ENCODE measurements at regions not wholly inside any gene's neighbourhood (a gene's known extent, or its start where the extent isn't known, plus 50 kb on each side); places are given as distances from the start of the nearest gene placed in this dataset.

DNA sequence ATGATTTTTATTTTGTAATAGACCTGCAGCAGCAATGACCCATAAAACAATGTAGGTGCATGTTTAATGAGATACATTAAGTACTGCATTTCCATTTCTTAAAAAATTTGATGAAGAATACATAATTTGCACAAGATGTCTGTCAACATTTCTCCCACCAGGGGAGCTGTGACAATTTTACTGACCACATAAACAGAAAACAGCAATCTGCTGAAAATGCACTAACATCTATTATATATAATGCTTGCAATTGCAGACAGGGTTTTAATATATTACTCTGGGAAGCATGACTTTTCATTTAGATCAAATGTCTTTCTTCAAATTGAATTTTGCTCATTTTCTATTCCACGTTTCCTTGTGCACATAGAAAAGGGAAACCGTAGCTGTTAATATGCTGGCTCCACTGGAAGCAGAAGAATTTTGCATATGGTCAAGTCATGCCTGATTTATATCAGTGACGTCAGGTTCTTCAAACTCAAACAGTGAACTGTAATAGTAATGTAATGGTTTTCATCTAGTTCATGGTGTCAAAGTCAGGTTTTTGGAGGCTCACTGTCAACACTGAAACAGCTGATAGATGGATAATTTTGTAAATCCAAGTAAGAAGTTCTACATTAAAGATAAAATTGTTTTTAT is 79.8 kb upstream of the IGF1R start:
- DNase-seq (ENCODE audit: extremely low read depth, low read depth): no peak

DNA sequence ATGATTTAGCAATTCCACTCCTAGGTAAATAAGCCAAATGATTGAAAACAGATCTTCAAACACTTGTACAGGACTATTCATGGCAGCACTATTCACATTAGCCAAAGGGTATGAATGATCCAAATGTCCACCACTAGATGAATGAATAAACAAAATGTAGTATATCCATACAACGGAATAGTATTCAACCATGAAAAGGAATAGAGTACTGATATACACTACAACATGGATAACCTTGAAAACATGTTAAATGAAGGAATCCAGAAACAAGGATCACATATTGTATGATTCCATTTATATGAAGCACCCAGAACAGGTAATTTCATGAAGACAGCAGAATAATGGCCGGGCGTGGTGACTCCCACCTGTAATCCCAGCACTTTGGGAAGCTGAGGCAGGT is 78.2 kb upstream of the IGF1R start:
- DNase-seq (ENCODE audit: extremely low read depth, low read depth): no peak

DNA sequence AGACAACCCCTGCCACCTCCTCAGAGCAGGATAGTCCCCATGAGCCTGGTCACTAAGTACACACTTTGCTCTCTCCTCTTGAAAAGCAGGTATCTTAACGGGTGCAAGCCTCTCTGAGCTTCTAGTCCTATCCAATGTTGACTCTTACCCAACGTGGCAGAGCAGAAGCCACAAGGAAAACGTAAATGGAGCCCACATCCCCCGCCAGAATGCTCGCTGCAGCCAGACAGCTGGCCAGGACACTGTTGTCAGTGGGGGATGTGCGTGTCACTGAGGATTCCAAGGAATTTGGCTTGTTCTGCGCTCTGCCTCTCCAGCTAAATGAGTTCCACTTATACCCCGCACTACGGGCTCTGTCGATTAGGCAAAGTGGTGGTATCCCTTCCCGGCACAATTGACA is 67.8 kb upstream of the IGF1R start:
- DNase-seq (ENCODE audit: extremely low read depth, low read depth): no peak

DNA sequence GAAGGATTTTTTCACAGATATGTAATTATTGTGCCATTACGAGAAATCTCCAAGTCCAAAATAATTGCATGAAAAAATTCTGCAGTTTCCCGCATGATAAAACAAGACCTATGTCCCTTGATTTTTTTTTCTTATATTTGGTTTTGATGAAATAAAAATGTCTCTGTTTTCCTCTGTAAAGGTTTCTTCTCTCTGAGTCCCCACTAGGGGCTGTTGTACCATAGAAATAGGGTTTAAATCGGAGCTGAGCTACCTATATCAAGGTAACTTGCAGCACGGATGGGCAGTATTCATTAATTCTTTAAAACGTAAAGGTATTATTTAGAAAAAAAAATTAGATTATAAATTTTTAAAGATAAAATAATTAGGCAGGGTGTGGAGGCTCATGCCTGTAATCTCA is 66.6 kb upstream of the IGF1R start:
- no peak for DNase-seq (ENCODE audit: extremely low read depth, low read depth)

DNA sequence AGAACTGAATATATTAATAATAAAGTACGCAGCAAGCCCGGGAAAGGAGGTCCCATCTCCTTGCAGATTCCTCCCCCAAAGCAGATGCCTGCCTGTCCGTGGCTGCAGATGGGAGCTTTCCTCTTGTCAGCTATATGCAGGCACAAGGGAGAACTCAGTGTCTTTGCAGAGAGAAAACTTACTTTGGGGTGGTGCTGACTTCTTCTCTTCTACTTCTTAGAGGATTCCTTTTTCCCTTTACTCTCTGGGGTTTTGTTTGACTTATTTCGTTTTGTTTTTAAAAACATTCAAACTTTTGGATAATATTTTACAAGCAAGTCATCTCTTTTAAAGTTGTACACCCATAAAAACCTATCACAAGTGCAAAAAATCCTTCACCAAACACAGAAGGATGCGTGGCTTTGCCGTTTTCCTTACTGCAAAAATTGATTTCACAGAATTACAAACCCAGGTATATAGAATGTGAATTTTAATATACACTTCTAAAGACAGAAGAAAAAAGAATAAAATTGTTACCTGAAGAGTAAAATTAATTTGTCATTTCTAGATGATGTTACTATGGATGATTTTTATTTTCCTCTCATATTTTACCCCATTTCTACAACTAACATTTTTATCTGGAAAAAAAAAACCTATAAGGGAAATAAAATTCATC is 65.3 kb upstream of the IGF1R start:
- DNase-seq (ENCODE audit: extremely low read depth, low read depth): no peak

DNA sequence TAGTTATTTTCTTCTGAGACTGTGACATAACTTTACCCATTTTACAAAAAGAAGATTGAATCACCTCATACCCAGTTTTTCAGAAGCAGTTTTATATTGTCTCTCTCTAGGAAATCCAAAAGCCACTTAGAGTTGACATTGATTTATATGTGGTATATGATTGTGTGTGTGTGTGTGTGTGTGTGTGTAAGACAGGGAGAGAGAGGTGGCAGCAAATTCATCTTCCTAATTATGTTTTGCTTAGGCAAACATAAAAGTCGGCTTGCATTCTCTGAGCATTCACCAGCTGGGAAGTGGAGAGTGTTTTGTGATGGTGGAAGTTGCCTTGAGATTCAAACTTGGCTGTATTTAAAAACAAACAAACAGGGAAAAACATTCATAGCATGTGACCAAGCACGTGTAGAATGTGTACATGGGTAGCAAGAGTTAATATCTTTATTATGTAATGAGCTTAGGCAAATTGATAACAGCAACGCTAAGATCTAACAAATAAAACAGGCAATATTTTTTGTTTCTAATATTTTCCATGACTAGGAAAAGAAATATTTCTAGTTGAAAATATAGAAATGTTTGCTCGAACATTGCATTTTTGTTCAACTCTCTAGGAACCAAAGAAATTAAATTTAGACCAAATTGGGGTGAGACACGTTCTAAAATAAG is 64.4 kb upstream of the IGF1R start:
- no peak for DNase-seq (ENCODE audit: extremely low read depth, low read depth)

DNA sequence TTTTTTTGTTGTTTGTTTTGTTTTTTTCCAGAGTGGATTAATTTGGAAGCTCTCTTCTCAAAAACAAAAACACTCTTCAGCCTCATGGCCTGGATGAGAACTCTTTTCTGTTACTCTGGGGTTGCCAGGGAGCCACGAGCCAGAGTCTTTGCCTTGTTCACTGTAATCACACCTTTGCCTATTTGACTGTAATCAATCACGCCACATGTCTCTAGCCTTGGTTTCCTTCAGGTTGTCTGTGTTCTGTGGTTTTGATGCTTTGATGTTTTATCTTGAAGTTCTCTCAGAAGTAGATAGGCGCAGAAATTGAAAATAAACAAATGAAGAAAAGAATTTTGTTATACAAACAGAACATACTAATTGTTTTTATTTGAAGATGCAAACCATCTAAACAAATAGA is 62.3 kb upstream of the IGF1R start:
- no peak for DNase-seq (ENCODE audit: extremely low read depth, low read depth)

DNA sequence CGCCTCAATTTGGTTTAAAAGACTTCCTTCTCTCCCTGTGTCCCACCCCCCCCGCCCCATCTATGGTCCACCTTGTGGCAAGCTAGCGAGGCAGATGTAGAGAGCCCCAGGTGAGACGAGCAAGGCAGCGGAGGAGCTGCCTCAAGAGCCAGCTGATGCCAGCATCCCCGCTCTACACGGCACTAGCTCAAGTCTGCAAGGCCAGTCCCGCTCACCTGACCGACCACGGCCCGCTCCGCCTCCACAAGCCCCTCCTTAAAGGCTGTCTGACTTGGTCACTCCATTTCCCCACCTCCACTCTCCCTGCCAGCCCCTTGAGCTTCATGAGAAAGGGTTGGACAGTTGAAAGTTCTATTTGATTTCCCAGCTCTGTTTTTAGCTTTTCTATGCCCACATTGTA is 56.2 kb upstream of the IGF1R start:
- no peak for DNase-seq (ENCODE audit: extremely low read depth, low read depth)

DNA sequence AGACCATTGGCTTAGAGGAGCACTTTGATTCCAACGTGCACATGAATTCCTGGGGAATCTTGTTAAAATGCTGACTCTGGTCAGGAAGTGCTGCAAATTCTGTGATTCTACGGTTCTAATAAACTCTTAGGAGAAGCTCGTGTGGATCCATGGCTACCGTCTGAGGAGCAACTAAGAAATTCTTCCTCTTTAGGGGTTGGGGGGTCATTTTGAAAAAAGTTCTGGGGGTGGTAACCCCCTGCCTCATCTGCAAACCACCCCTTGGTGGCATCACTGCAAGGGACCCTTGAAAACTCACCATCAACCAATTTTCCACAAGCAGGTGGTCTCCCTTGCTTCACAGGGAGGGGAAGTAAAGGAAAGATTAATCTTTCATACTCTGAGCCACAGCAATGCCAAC is 52.2 kb upstream of the IGF1R start:
- no peak for DNase-seq (ENCODE audit: extremely low read depth, low read depth)

DNA sequence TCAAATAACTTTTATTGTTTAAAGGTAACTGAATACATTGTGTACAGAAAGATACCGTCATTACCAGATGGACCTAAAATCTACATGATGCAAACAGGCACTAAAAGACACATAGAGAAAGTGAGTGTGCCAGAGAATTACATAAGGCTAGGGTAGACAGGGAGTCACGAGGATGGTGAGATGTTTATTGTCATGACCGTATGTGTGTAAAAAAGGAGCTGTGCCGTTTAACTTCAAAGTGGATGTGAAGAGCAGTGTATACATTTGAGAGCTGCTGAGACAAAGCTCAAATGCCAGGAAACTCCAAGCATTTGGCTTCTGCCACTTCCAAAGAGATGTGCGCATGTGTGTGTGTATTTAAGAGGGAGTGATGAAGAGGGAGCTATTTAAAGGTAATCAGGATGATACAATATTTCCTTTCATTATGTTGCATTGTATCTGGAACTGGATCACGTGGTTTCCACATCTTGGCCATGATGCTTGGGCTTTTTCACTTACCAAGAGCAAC is 51.4 kb upstream of the IGF1R start:
- DNase-seq (ENCODE audit: extremely low read depth, low read depth): no peak

DNA sequence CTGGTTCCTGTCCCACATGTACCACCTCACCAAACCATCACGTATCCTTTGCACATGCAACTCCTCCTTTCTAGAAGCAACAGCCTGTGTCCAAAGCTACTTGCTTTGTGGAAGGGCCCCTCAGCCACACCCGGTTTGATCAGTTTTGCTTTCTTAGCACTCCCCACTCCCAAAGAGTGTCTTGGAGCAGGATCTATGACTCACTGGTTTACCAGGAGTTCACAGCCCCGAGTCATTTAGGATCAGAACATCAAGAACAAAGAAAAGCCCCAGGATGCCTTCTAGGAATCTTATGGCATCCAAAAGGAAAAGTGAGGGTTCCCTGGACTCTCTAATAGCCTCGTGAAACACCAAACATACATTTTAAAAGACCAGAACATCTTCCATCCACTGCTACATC is 50.7 kb upstream of the IGF1R start:
- DNase-seq (ENCODE audit: extremely low read depth, low read depth): no peak

Small RNA genes lying in the stretch of these regions (small RNA-seq; reads per million reads assigned to genes)
- gene AC022523.2 (0 reads per million in 2 experiments), gene RF00026 (0 reads per million in 2 experiments), gene RNU6-1186P (0 reads per million in 2 experiments)
